BJ (cell line): ENCODE measurements at regions not wholly inside any gene's neighbourhood (a gene's known extent, or its start where the extent isn't known, plus 50 kb on each side); places are given as distances from the start of the nearest gene placed in this dataset.

Experiments used
- CTCF ChIA-PET: fragments of 350-600 bp; formaldehyde crosslinking; extraction: SDS; loops from one replicate; lab custom pipeline; 2021; ENCODE audit warnings: antibody characterized with exemption, inconsistent platforms; lab: Yijun Ruan, JAX
- POLR2A ChIA-PET: fragments of 300-600 bp; sonication (Branson Sonifier 250); formaldehyde crosslinking; extraction: SDS; loops from one replicate; lab custom pipeline; 2021; ENCODE audit warnings: antibody characterized with exemption; lab: Charles Lee
- DNase-seq: peaks from one replicate; pipeline ENCODE4 v3.0.0-alpha.2; 2011; ENCODE audit warnings: low read depth
- H3K27me3 ChIP-seq: 2 replicates; pipeline ENCODE4 v1.6.0; 2011; ENCODE audit warnings: low read length; ENCODE audit not compliant: control insufficient read depth, insufficient read depth
- H3K36me3 ChIP-seq: 2 replicates; pipeline ENCODE4 v1.5.1; 2011; ENCODE audit warnings: low read length; ENCODE audit not compliant: control insufficient read depth, insufficient read depth
- H3K4me3 ChIP-seq: 2 replicates; pipeline ENCODE4 v1.5.1; 2011; ENCODE audit warnings: low read depth, mild to moderate bottlenecking, control low read depth, low read length
- CTCF ChIP-seq: IDR thresholded peaks from 2 replicates; pipeline ENCODE4 v1.5.1; 2011; ENCODE audit warnings: low read depth, mild to moderate bottlenecking, control low read depth, inconsistent platforms, low read length, moderate library complexity; ENCODE audit not compliant: insufficient read depth

- TF ChIP-seq CTCF = no peak
- Histone ChIP-seq H3K4me3 (no peak overlapping the region), H3K36me3 (no peaks in the 10 kb centered on the region), H3K27me3 (no peaks in the 10 kb centered on the region)
- ChIA-PET POLR2A (no interaction called here), CTCF (no interaction called here)
- DNase-seq = no peak
These were observed 115.7 kb upstream of the MSX2 start for GRCh38 chr5:174608631-174609097.

- DNase-seq = no peak
- no peak for TF ChIP-seq CTCF
- ChIA-PET POLR2A (no interaction called here), CTCF (no interaction called here)
- Histone ChIP-seq H3K36me3 (no peaks in the 10 kb centered on the region), H3K4me3 (no peak overlapping the region), H3K27me3 (no peaks in the 10 kb centered on the region)
These were observed 115.3 kb upstream of the MSX2 start for GRCh38 chr5:174609116-174609515.

- Histone ChIP-seq H3K4me3 (no peak overlapping the region), H3K27me3 (no peaks in the 10 kb centered on the region), H3K36me3 (no peaks in the 10 kb centered on the region)
- CTCF ChIA-PET = no interaction called here
- no peak for TF ChIP-seq CTCF
- POLR2A ChIA-PET = no interaction called here
- DNase-seq = no peak
These were observed 113.4 kb upstream of the MSX2 start for GRCh38 chr5:174610968-174611367.

- Histone ChIP-seq H3K4me3 (no peak overlapping the region), H3K27me3 (no peaks in the 10 kb centered on the region), H3K36me3 (no peaks in the 10 kb centered on the region)
- DNase-seq = no peak
- CTCF ChIA-PET = no interaction called here
- POLR2A ChIA-PET = no interaction called here
- no peak for TF ChIP-seq CTCF
These were observed 111.7 kb upstream of the MSX2 start for GRCh38 chr5:174612686-174613085.

GRCh38 chr5:174614500-174615135 is 109.8 kb upstream of the MSX2 start:
- CTCF ChIA-PET = no interaction called here
- H3K4me3 ChIP-seq = no peak overlapping the region
- TF ChIP-seq CTCF = no peak
- POLR2A ChIA-PET = no interaction called here
- H3K36me3 ChIP-seq = no peaks in the 10 kb centered on the region
- no peaks in the 10 kb centered on the region for H3K27me3 ChIP-seq
- DNase-seq = no peak
